SK-N-MC (cell line): ENCODE measurements at regions not wholly inside any gene's neighbourhood (a gene's known extent, or its start where the extent isn't known, plus 50 kb on each side); places are given as distances from the start of the nearest gene placed in this dataset.

Experiments used
- DNase-seq: peaks from one replicate; pipeline ENCODE4 v3.0.0-alpha.2; 2011; ENCODE audit warnings: low read depth, low spot score
- H3K27ac ChIP-seq: fragments of 200-600 bp; sonication (generic); 2 replicates; pipeline ENCODE4 v1.5.1; 2016; ENCODE audit warnings: mixed run types
- H3K36me3 ChIP-seq: fragments of 200-600 bp; sonication (generic); 2 replicates; pipeline ENCODE4 v1.6.1; 2017; ENCODE audit warnings: antibody characterized with exemption, low read length, mixed read lengths; ENCODE audit not compliant: insufficient read depth
- H3K4me3 ChIP-seq: fragments of 200-600 bp; sonication (generic); 2 replicates; pipeline ENCODE4 v1.5.1; 2016
- H3K9ac ChIP-seq: fragments of 200-600 bp; sonication (generic); 2 replicates; pipeline ENCODE4 v1.8.0; 2017; ENCODE audit warnings: mixed run types, mixed read lengths; ENCODE audit not compliant: insufficient read length
- H3K9me3 ChIP-seq: fragments of 200-600 bp; sonication (generic); 2 replicates; pipeline ENCODE4 v1.6.1; 2017; ENCODE audit warnings: low read depth, mild to moderate bottlenecking, antibody characterized with exemption, low read length, moderate library complexity, mixed read lengths
- EZH2 ChIP-seq: fragments of 200-600 bp; sonication (generic); IDR thresholded peaks from one replicate; pipeline ENCODE4 v1.6.1; 2017; ENCODE audit warnings: antibody characterized with exemption
- FOXP2 ChIP-seq: optimal IDR thresholded peaks from 2 replicates; pipeline ENCODE3; 2011; ENCODE audit warnings: mild to moderate bottlenecking, moderate library complexity; ENCODE audit not compliant: insufficient read depth; ENCODE audit errors: extremely low read length, control extremely low read depth
- POLR2AphosphoS5 ChIP-seq: IDR thresholded peaks from 2 replicates; pipeline ENCODE4 v1.6.1; 2012; ENCODE audit warnings: mild to moderate bottlenecking, low read depth, low read length, borderline replicate concordance

GRCh38 chr9:86893811-86894490 is 53.4 kb downstream of the GAS1 start:
- no peak for TF ChIP-seq POLR2AphosphoS5
- TF ChIP-seq EZH2, result no peak
- no peak for TF ChIP-seq FOXP2
- DNase-seq, result no peak

GRCh38 chr9:86892576-86892975 is 54.7 kb downstream of the GAS1 start:
- H3K9ac ChIP-seq, result no peak overlapping the region
- H3K4me3 ChIP-seq, result no peak overlapping the region
- H3K9me3 ChIP-seq, result no peaks in the 10 kb centered on the region
- H3K27ac ChIP-seq, result no peak overlapping the region
- H3K36me3 ChIP-seq, result no peaks in the 10 kb centered on the region
- DNase-seq, result no peak
- TF ChIP-seq FOXP2 (no peak), POLR2AphosphoS5 (no peak), EZH2 (no peak)

More at GRCh38 chr9:86893811-86894490, 53.4 kb downstream of the GAS1 start:
- no peaks in the 10 kb centered on the region for H3K36me3 ChIP-seq
- H3K9me3 ChIP-seq, result no peaks in the 10 kb centered on the region
- H3K4me3 ChIP-seq, result no peak overlapping the region
- H3K9ac ChIP-seq, result no peak overlapping the region
- H3K27ac ChIP-seq, result no peak overlapping the region

GRCh38 chr9:86891886-86892437 is 55.3 kb downstream of the GAS1 start:
- Histone ChIP-seq H3K36me3 (no peaks in the 10 kb centered on the region), H3K9me3 (no peaks in the 10 kb centered on the region), H3K9ac (no peak overlapping the region), H3K27ac (no peak overlapping the region), H3K4me3 (no peak overlapping the region)
- DNase-seq, result no peak
- TF ChIP-seq EZH2 (no peak), POLR2AphosphoS5 (no peak), FOXP2 (no peak)

GRCh38 chr9:86891091-86891490 is 56.2 kb downstream of the GAS1 start:
- TF ChIP-seq FOXP2 (no peak), POLR2AphosphoS5 (no peak), EZH2 (no peak)
- Histone ChIP-seq H3K9ac (no peak overlapping the region), H3K36me3 (no peaks in the 10 kb centered on the region), H3K4me3 (no peak overlapping the region), H3K9me3 (no peaks in the 10 kb centered on the region), H3K27ac (no peak overlapping the region)
- no peak for DNase-seq

GRCh38 chr9:86885232-86885631 is 62.1 kb downstream of the GAS1 start:
- no peak overlapping the region for H3K9ac ChIP-seq

GRCh38 chr9:86876621-86877196 is 70.6 kb downstream of the GAS1 start:
- no peak overlapping the region for H3K9ac ChIP-seq
- H3K4me3 ChIP-seq, result no peak overlapping the region
- no peaks in the 10 kb centered on the region for H3K36me3 ChIP-seq
- no peaks in the 10 kb centered on the region for H3K9me3 ChIP-seq
- DNase-seq, result no peak
- TF ChIP-seq FOXP2, result no peak
- TF ChIP-seq EZH2, result no peak
- TF ChIP-seq POLR2AphosphoS5, result no peak
- H3K27ac ChIP-seq, result no peak overlapping the region

More at GRCh38 chr9:86885232-86885631, 62.1 kb downstream of the GAS1 start:
- Histone ChIP-seq H3K4me3 (no peak overlapping the region), H3K27ac (no peak overlapping the region), H3K9me3 (no peaks in the 10 kb centered on the region), H3K36me3 (no peaks in the 10 kb centered on the region)
- DNase-seq, result no peak
- TF ChIP-seq EZH2 (no peak), POLR2AphosphoS5 (no peak), FOXP2 (no peak)

- no peak for DNase-seq
- TF ChIP-seq EZH2, result no peak
- TF ChIP-seq FOXP2, result no peak
- TF ChIP-seq POLR2AphosphoS5, result no peak
- no peaks in the 10 kb centered on the region for H3K36me3 ChIP-seq
Measured at GRCh38 chr9:86868616-86869015, 78.7 kb downstream of the GAS1 start.

GRCh38 chr9:86867804-86868313 is 79.4 kb downstream of the GAS1 start:
- Histone ChIP-seq H3K9me3 (no peaks in the 10 kb centered on the region), H3K27ac (peak overlapping the region; percentile 17; the same call in 1 of the 2 replicates), H3K9ac (no peak overlapping the region), H3K36me3 (no peaks in the 10 kb centered on the region), H3K4me3 (no peak overlapping the region)
- TF ChIP-seq FOXP2 (no peak), EZH2 (no peak), POLR2AphosphoS5 (no peak)
- no peak for DNase-seq

More at GRCh38 chr9:86868616-86869015, 78.7 kb downstream of the GAS1 start:
- no peaks in the 10 kb centered on the region for H3K9me3 ChIP-seq
- no peak overlapping the region for H3K4me3 ChIP-seq
- H3K27ac ChIP-seq, result peak overlapping the region; percentile 17; the same call in 1 of the 2 replicates
- H3K9ac ChIP-seq, result no peak overlapping the region

- Histone ChIP-seq H3K27ac (no peak overlapping the region), H3K9ac (no peak overlapping the region), H3K4me3 (no peak overlapping the region), H3K9me3 (no peaks in the 10 kb centered on the region), H3K36me3 (no peaks in the 10 kb centered on the region)
- no peak for DNase-seq
- no peak for TF ChIP-seq EZH2
Measured at GRCh38 chr9:86865952-86866351, 81.4 kb downstream of the GAS1 start.
